ENCODE measurements at regions not wholly inside any gene's neighbourhood (a gene's known extent, or its start where the extent isn't known, plus 50 kb on each side); places are given as distances from the start of the nearest gene placed in this dataset.
A peak's percentile ranks its signal among the peaks of the same experiment; 100 is the strongest.

- DNase-seq = no peak
Measured at GRCh38 chr14:95409477-95410272, 90.0 kb upstream of the CLMN start.

- no peak for DNase-seq
Measured at GRCh38 chr14:95408731-95409476, 89.2 kb upstream of the CLMN start.

- no peak for DNase-seq
Measured at GRCh38 chr14:95407354-95407753, 87.6 kb upstream of the CLMN start.

GRCh38 chr14:95406756-95407277 is 87.1 kb upstream of the CLMN start:
- DNase-seq = no peak

- DNase-seq = no peak
Measured at GRCh38 chr14:95404583-95404982, 84.9 kb upstream of the CLMN start.

- DNase-seq = no peak
Measured at GRCh38 chr14:95402578-95402977, 82.9 kb upstream of the CLMN start.

GRCh38 chr14:95402176-95402575 is 82.5 kb upstream of the CLMN start:
- no peak for DNase-seq

GRCh38 chr14:95398630-95399547 is 79.2 kb upstream of the CLMN start:
- DNase-seq = no peak

GRCh38 chr14:95397325-95397724 is 77.6 kb upstream of the CLMN start:
- DNase-seq = no peak

- DNase-seq = no peak
Measured at GRCh38 chr14:95396221-95396620, 76.5 kb upstream of the CLMN start.

GRCh38 chr14:95395098-95395737 is 75.5 kb upstream of the CLMN start:
- no peak for DNase-seq

GRCh38 chr14:95394297-95395097 is 74.8 kb upstream of the CLMN start:
- no peak for DNase-seq

GRCh38 chr14:95392841-95393240 is 73.1 kb upstream of the CLMN start:
- no peak for DNase-seq

GRCh38 chr14:95391331-95391730 is 71.6 kb upstream of the CLMN start:
- DNase-seq = no peak

GRCh38 chr14:95389471-95390011 is 69.8 kb upstream of the CLMN start:
- DNase-seq = peak; percentile 6

- no peak for DNase-seq
Measured at GRCh38 chr14:95388699-95389098, 69.0 kb upstream of the CLMN start.

- DNase-seq = no peak
Measured at GRCh38 chr14:95387826-95388445, 68.2 kb upstream of the CLMN start.

- DNase-seq = no peak
Measured at GRCh38 chr14:95386536-95387095, 66.9 kb upstream of the CLMN start.

GRCh38 chr14:95385701-95386100 is 66.0 kb upstream of the CLMN start:
- no peak for DNase-seq

- no peak for DNase-seq
Measured at GRCh38 chr14:95382747-95383146, 63.0 kb upstream of the CLMN start.

- no peak for DNase-seq
Measured at GRCh38 chr14:95381726-95382125, 62.0 kb upstream of the CLMN start.
